A549 (cell line): ENCODE measurements at regions not wholly inside any gene's neighbourhood (a gene's known extent, or its start where the extent isn't known, plus 50 kb on each side); places are given as distances from the start of the nearest gene placed in this dataset.

Source experiments
- ATAC-seq, 2 experiments: fragments of 200-7000 bp in 1 of 2; fragments of >200 bp in 1 of 2; cut with Nextera tagmentation in 1 of 2; cut with Tn5 transposase in 1 of 2; 3 replicates each; pipeline versions ENCODE4 v1.8.0 to v1.9.1; 2018 to 2020; ENCODE audit warnings: mild to moderate bottlenecking in 1 of 2, moderate library complexity in 1 of 2
- CTCF ChIA-PET: fragments of 300-600 bp; sonication (Branson Sonifier 250); formaldehyde crosslinking; extraction: SDS; loops from one replicate; lab custom pipeline; 2021; ENCODE audit warnings: antibody characterized with exemption, inconsistent platforms; lab: Yijun Ruan, JAX
- POLR2A ChIA-PET: fragments of 350-600 bp; formaldehyde crosslinking; extraction: SDS; loops from one replicate; lab custom pipeline; 2021; ENCODE audit warnings: antibody characterized with exemption, inconsistent platforms; lab: Yijun Ruan, JAX
- DNase-seq, 2 experiments: peaks; one replicate each; pipeline versions ENCODE4 v3.0.0 to v3.0.0-alpha.2; 2011 to 2016; ENCODE audit warnings: low read depth in 1 of 2, low spot score in 1 of 2
- FAIRE-seq: peaks from 2 replicates; lab custom pipeline; 2011; peaks lifted over from hg19 to GRCh38; lab: Jason Lieb, UNC
- H3K27ac ChIP-seq, 2 experiments: fragments of >200 bp; sonication (Bioruptor Twin); formaldehyde crosslinking; 3 replicates each; pipeline ENCODE4 v1.5.1; 2016 to 2017
- H3K4me1 ChIP-seq: fragments of >200 bp; sonication (Bioruptor Twin); formaldehyde crosslinking; 3 replicates; pipeline ENCODE4 v1.6.1; 2016
- H3K4me2 ChIP-seq: fragments of >200 bp; sonication (Bioruptor Twin); formaldehyde crosslinking; 3 replicates; pipeline ENCODE4 v1.6.1; 2016
- H3K4me3 ChIP-seq: fragments of >200 bp; sonication (Bioruptor Twin); formaldehyde crosslinking; 3 replicates; pipeline ENCODE4 v1.5.1; 2016
- H3K9me3 ChIP-seq: fragments of >200 bp; sonication (Bioruptor Twin); formaldehyde crosslinking; 3 replicates; pipeline ENCODE4 v1.6.1; 2016
- ATOH8 ChIP-seq: fragments of 250-450 bp; sonication (Bioruptor Pico); IDR thresholded peaks from 2 replicates; pipeline ENCODE4 v1.5.0; 2020; ENCODE audit warnings: low read depth, mild to moderate bottlenecking, moderate library complexity
- BCL3 ChIP-seq: fragments of >200 bp; sonication (Bioruptor Twin); formaldehyde crosslinking; IDR thresholded peaks from 3 replicates; pipeline ENCODE4 v1.6.1; 2016
- E2F6 ChIP-seq: IDR thresholded peaks from 2 replicates; pipeline ENCODE4 v1.6.1; 2012; ENCODE audit warnings: low read depth, borderline replicate concordance
- HMGXB4 ChIP-seq: fragments of 250-450 bp; sonication (Bioruptor Pico); IDR thresholded peaks from 2 replicates; pipeline ENCODE4 v1.5.0; 2021; ENCODE audit warnings: mild to moderate bottlenecking, moderate library complexity, borderline replicate concordance
- JUN ChIP-seq, 2 experiments: fragments of >200 bp; sonication (Bioruptor Twin); formaldehyde crosslinking; IDR thresholded peaks; 2 replicates in 1 of 2; 3 replicates in 1 of 2; pipeline ENCODE4 v1.6.1; 2016 to 2017
- MYC ChIP-seq: IDR thresholded peaks from 2 replicates; pipeline ENCODE4 v1.6.1; 2012; ENCODE audit warnings: mild to moderate bottlenecking, inconsistent platforms, low read length, improper control_type of control experiment, borderline replicate concordance
- NR3C1 ChIP-seq: fragments of >200 bp; sonication (Bioruptor Twin); formaldehyde crosslinking; IDR thresholded peaks from 3 replicates; pipeline ENCODE4 v1.6.1; 2017
- SREBF2 ChIP-seq: fragments of 450-650 bp; IDR thresholded peaks from 2 replicates; pipeline ENCODE4 v1.6.1; 2014; ENCODE audit warnings: mild to moderate bottlenecking, moderate library complexity
- TFCP2L1 ChIP-seq: fragments of 250-450 bp; sonication (Bioruptor Pico); IDR thresholded peaks from 2 replicates; pipeline ENCODE4 v1.5.0; 2021; ENCODE audit warnings: mild to moderate bottlenecking
- TP53 ChIP-seq: fragments of 250-450 bp; sonication (Bioruptor Pico); IDR thresholded peaks from 2 replicates; pipeline ENCODE4 v1.5.0; 2021; ENCODE audit warnings: mild to moderate bottlenecking, moderate library complexity
- USF2 ChIP-seq: fragments of 450-650 bp; IDR thresholded peaks from 2 replicates; pipeline ENCODE4 v1.6.1; 2014; ENCODE audit warnings: antibody characterized with exemption
- ZC3H11A ChIP-seq: fragments of 450-650 bp; IDR thresholded peaks from 2 replicates; pipeline ENCODE4 v1.6.1; 2014; ENCODE audit warnings: antibody characterized with exemption, mild to moderate bottlenecking
- ZNF302 ChIP-seq: fragments of 250-450 bp; sonication (Bioruptor Pico); IDR thresholded peaks from 2 replicates; pipeline ENCODE4 v1.9.0; 2021; ENCODE audit warnings: inconsistent platforms, mild to moderate bottlenecking, moderate library complexity
- WGBS: methylation state at CpG from one replicate; pipeline ENCODE4 v1.1.6; 2017; ENCODE audit errors: missing lambda C conversion rate; 5-methylcytosine and 5-hydroxymethylcytosine counted together

- no peaks in the 10 kb centered on the region for H3K9me3 ChIP-seq
- H3K4me3 ChIP-seq, result no peak overlapping the region
- H3K4me1 ChIP-seq, result peaks cover 17% of the 10 kb centered on the region
- FAIRE-seq, result no peak
- no peak for ATAC-seq
- CTCF ChIA-PET, result interaction anchor here (0.6 to 3.1 kb wide), 6 partner anchors 10 to 24 kb away, joined by 3 to 11 read pairs (median 3); no protein-coding TSS in a partner anchor
- no peak for TF ChIP-seq E2F6
- no peak for TF ChIP-seq ATOH8 (CRISPR knock-in tag)
- no peak for TF ChIP-seq ZNF302 (CRISPR knock-in tag)
- TF ChIP-seq NR3C1, result no peak
- TF ChIP-seq JUN (IDR thresholded peaks at IDR 0.05), result no peak
- TF ChIP-seq, all 56 proteins: peak for 0
- no peak for DNase-seq
- Histone ChIP-seq H3K4me2 (no peak overlapping the region), H3K27ac (no peak overlapping the region)
- WGBS, result 56% methylated on average over 2 of the region's 2 CpGs
- POLR2A ChIA-PET, result no interaction called here
These were observed 66.6 kb upstream of the SPTLC3 start for GRCh38 chr20:12942123-12942522.

GRCh38 chr20:12946789-12947188 is 62.0 kb upstream of the SPTLC3 start:
- H3K4me3 ChIP-seq, result no peak overlapping the region
- H3K4me2 ChIP-seq, result no peak overlapping the region
- ChIA-PET CTCF (interaction anchor here (1.6 to 4.4 kb wide), 2 partner anchors 20 to 22 kb away, joined by 7 to 26 read pairs; no protein-coding TSS in a partner anchor), POLR2A (no interaction called here)
- ATAC-seq (no peak), FAIRE-seq (no peak)
- TF ChIP-seq SREBF2 (no peak), TFCP2L1 (CRISPR knock-in tag) (no peak), MYC (no peak), ZC3H11A (no peak), NR3C1 (no peak)
- TF ChIP-seq, all 56 proteins: peak for 0
- H3K27ac ChIP-seq, result no peak overlapping the region
- no peak for DNase-seq
- peaks cover 16% of the 10 kb centered on the region; the same call in 2 of the 3 replicates for H3K4me1 ChIP-seq
- H3K9me3 ChIP-seq, result no peaks in the 10 kb centered on the region

GRCh38 chr20:12947691-12948090 is 61.1 kb upstream of the SPTLC3 start:
- ATAC-seq, result no peak
- DNase-seq, result no peak
- ChIA-PET POLR2A (no interaction called here), CTCF (interaction anchor here (1.6 to 4.4 kb wide), 2 partner anchors 19 to 23 kb away, joined by 7 to 26 read pairs; no protein-coding TSS in a partner anchor)
- FAIRE-seq, result no peak
- Histone ChIP-seq H3K4me2 (no peak overlapping the region), H3K9me3 (no peaks in the 10 kb centered on the region), H3K4me1 (peaks cover 16% of the 10 kb centered on the region; the same call in 2 of the 3 replicates), H3K4me3 (no peak overlapping the region), H3K27ac (no peak overlapping the region)
- 44% methylated on average over 3 of the region's 3 CpGs for WGBS
- TF ChIP-seq USF2, result no peak
- no peak for TF ChIP-seq HMGXB4 (CRISPR knock-in tag)
- TF ChIP-seq BCL3, result no peak
- TF ChIP-seq TP53, result no peak
